A549 (cell line): ENCODE measurements at regions not wholly inside any gene's neighbourhood (a gene's known extent, or its start where the extent isn't known, plus 50 kb on each side); places are given as distances from the start of the nearest gene placed in this dataset.

Experiments
- ATAC-seq, 2 experiments: fragments of 200-7000 bp in 1 of 2; fragments of >200 bp in 1 of 2; cut with Nextera tagmentation in 1 of 2; cut with Tn5 transposase in 1 of 2; 3 replicates each; pipeline versions ENCODE4 v1.8.0 to v1.9.1; 2018 to 2020; ENCODE audit warnings: mild to moderate bottlenecking in 1 of 2, moderate library complexity in 1 of 2
- CTCF ChIA-PET: fragments of 300-600 bp; sonication (Branson Sonifier 250); formaldehyde crosslinking; extraction: SDS; loops from one replicate; lab custom pipeline; 2021; ENCODE audit warnings: antibody characterized with exemption, inconsistent platforms; lab: Yijun Ruan, JAX
- POLR2A ChIA-PET: fragments of 350-600 bp; formaldehyde crosslinking; extraction: SDS; loops from one replicate; lab custom pipeline; 2021; ENCODE audit warnings: antibody characterized with exemption, inconsistent platforms; lab: Yijun Ruan, JAX
- DNase-seq, 2 experiments: peaks; one replicate each; pipeline versions ENCODE4 v3.0.0 to v3.0.0-alpha.2; 2011 to 2016; ENCODE audit warnings: low read depth in 1 of 2, low spot score in 1 of 2
- FAIRE-seq: peaks from 2 replicates; lab custom pipeline; 2011; peaks lifted over from hg19 to GRCh38; lab: Jason Lieb, UNC
- H3K27ac ChIP-seq, 2 experiments: fragments of >200 bp; sonication (Bioruptor Twin); formaldehyde crosslinking; 3 replicates each; pipeline ENCODE4 v1.5.1; 2016 to 2017
- H3K4me1 ChIP-seq: fragments of >200 bp; sonication (Bioruptor Twin); formaldehyde crosslinking; 3 replicates; pipeline ENCODE4 v1.6.1; 2016
- H3K4me2 ChIP-seq: fragments of >200 bp; sonication (Bioruptor Twin); formaldehyde crosslinking; 3 replicates; pipeline ENCODE4 v1.6.1; 2016
- H3K4me3 ChIP-seq: fragments of >200 bp; sonication (Bioruptor Twin); formaldehyde crosslinking; 3 replicates; pipeline ENCODE4 v1.5.1; 2016
- H3K9me3 ChIP-seq: fragments of >200 bp; sonication (Bioruptor Twin); formaldehyde crosslinking; 3 replicates; pipeline ENCODE4 v1.6.1; 2016
- CBX2 ChIP-seq: fragments of 200-600 bp; sonication (generic); IDR thresholded peaks from 2 replicates; pipeline ENCODE4 v1.6.1; 2016; ENCODE audit warnings: low read depth, mild to moderate bottlenecking, borderline replicate concordance
- CBX8 ChIP-seq: fragments of 200-600 bp; sonication (generic); IDR thresholded peaks from 2 replicates; pipeline ENCODE4 v1.6.1; 2016
- CEBPB ChIP-seq, 2 experiments: fragments of >200 bp in 1 of 2; sonication (Bioruptor Twin) in 1 of 2; formaldehyde crosslinking in 1 of 2; IDR thresholded peaks; 2 replicates each; pipeline ENCODE4 v1.6.1; 2012 to 2016
- CHD2 ChIP-seq: fragments of 150-350 bp; IDR thresholded peaks from 2 replicates; pipeline ENCODE4 v1.6.1; 2014; ENCODE audit warnings: low read length; ENCODE audit not compliant: partially characterized antibody
- EHF ChIP-seq: fragments of 250-450 bp; sonication (Bioruptor Pico); IDR thresholded peaks from 2 replicates; pipeline ENCODE4 v1.5.0; 2020; ENCODE audit warnings: mild to moderate bottlenecking
- EHMT2 ChIP-seq: fragments of 200-600 bp; sonication (generic); IDR thresholded peaks from 2 replicates; pipeline ENCODE4 v1.6.1; 2016; ENCODE audit warnings: antibody characterized with exemption, low read depth, mild to moderate bottlenecking, moderate library complexity
- ESRRA ChIP-seq: fragments of 150-350 bp; IDR thresholded peaks from 2 replicates; pipeline ENCODE4 v1.6.1; 2014; ENCODE audit warnings: mild to moderate bottlenecking, low read length, borderline replicate concordance
- HDAC2 ChIP-seq: fragments of 200-600 bp; sonication (generic); IDR thresholded peaks from 2 replicates; pipeline ENCODE4 v1.6.1; 2016
- HEYL ChIP-seq: fragments of 250-450 bp; sonication (Bioruptor Pico); IDR thresholded peaks from 2 replicates; pipeline ENCODE4 v1.8.0; 2021; ENCODE audit warnings: mild to moderate bottlenecking, moderate library complexity
- HOXB5 ChIP-seq: fragments of 250-450 bp; sonication (Bioruptor Pico); IDR thresholded peaks from 2 replicates; pipeline ENCODE4 v1.5.0; 2020; ENCODE audit warnings: mild to moderate bottlenecking, moderate library complexity
- MYC ChIP-seq: IDR thresholded peaks from 2 replicates; pipeline ENCODE4 v1.6.1; 2012; ENCODE audit warnings: mild to moderate bottlenecking, inconsistent platforms, low read length, improper control_type of control experiment, borderline replicate concordance
- NR3C1 ChIP-seq: fragments of >200 bp; sonication (Bioruptor Twin); formaldehyde crosslinking; IDR thresholded peaks from 3 replicates; pipeline ENCODE4 v1.6.1; 2017
- RCOR1 ChIP-seq: fragments of 150-350 bp; IDR thresholded peaks from 2 replicates; pipeline ENCODE4 v1.6.1; 2014; ENCODE audit warnings: antibody characterized with exemption, low read length, low read depth
- SMC3 ChIP-seq: fragments of >200 bp; sonication (Bioruptor Twin); formaldehyde crosslinking; IDR thresholded peaks from 3 replicates; pipeline ENCODE4 v1.6.1; 2018; ENCODE audit warnings: inconsistent platforms
- TP53 ChIP-seq: fragments of 250-450 bp; sonication (Bioruptor Pico); IDR thresholded peaks from 2 replicates; pipeline ENCODE4 v1.5.0; 2021; ENCODE audit warnings: mild to moderate bottlenecking, moderate library complexity
- ZC3H11A ChIP-seq: fragments of 450-650 bp; IDR thresholded peaks from 2 replicates; pipeline ENCODE4 v1.6.1; 2014; ENCODE audit warnings: antibody characterized with exemption, mild to moderate bottlenecking
- ZFP36 ChIP-seq: fragments of 450-650 bp; IDR thresholded peaks from 2 replicates; pipeline ENCODE4 v1.6.1; 2014; ENCODE audit warnings: borderline replicate concordance; ENCODE audit not compliant: partially characterized antibody
- WGBS: methylation state at CpG from one replicate; pipeline ENCODE4 v1.1.6; 2017; ENCODE audit errors: missing lambda C conversion rate; 5-methylcytosine and 5-hydroxymethylcytosine counted together
- TF ChIP-seq, protein P1 (sequence below): fragments of 150-350 bp; IDR thresholded peaks from 2 replicates; pipeline ENCODE4 v1.6.1; 2014; ENCODE audit warnings: low read depth, mild to moderate bottlenecking, low read length
- TF ChIP-seq, protein P2 (sequence below): IDR thresholded peaks from 2 replicates; pipeline ENCODE4 v1.6.1; 2012; ENCODE audit warnings: low read depth, borderline replicate concordance
- TF ChIP-seq, protein P3 (sequence below): fragments of >200 bp; sonication (Bioruptor Twin); formaldehyde crosslinking; IDR thresholded peaks from 3 replicates; pipeline ENCODE4 v1.6.1; 2016

DNA sequence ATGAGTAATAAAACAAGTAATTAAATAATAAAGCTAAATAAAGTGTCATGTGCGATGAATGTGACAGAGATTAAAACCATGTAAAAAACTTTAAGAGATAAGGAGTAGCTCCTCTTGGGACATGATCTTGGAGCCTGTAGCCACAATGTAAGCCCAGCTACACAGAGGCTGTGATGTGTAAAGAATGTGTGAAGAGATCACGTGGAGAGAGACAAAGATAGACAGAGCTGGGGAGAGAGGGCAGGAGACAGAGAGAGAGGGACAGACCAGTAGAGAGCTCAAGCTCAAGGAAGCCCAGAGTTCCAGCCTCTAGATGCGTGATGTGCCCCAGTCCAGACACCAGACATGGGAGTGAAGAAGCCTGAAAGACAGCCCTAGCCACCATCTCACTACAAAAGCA is 644.1 kb downstream of the TNS3 start:
- no peak overlapping the region for H3K4me2 ChIP-seq
- peaks cover 10% of the 10 kb centered on the region; the same call in 2 of the 3 replicates for H3K4me1 ChIP-seq
- TF ChIP-seq ZC3H11A (no peak), ZFP36 (no peak), CHD2 (no peak)
- TF ChIP-seq, protein P1, sequence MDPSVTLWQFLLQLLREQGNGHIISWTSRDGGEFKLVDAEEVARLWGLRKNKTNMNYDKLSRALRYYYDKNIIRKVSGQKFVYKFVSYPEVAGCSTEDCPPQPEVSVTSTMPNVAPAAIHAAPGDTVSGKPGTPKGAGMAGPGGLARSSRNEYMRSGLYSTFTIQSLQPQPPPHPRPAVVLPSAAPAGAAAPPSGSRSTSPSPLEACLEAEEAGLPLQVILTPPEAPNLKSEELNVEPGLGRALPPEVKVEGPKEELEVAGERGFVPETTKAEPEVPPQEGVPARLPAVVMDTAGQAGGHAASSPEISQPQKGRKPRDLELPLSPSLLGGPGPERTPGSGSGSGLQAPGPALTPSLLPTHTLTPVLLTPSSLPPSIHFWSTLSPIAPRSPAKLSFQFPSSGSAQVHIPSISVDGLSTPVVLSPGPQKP = no peak
- TF ChIP-seq, all 56 proteins: peak for 0
- WGBS = 58% methylated on average over 3 of the region's 3 CpGs
- POLR2A ChIA-PET = no interaction called here
- Histone ChIP-seq H3K4me3 (no peak overlapping the region), H3K9me3 (no peaks in the 10 kb centered on the region), H3K27ac (no peak overlapping the region)
- FAIRE-seq (no peak), ATAC-seq (no peak), DNase-seq (no peak)
- CTCF ChIA-PET = no interaction called here

DNA sequence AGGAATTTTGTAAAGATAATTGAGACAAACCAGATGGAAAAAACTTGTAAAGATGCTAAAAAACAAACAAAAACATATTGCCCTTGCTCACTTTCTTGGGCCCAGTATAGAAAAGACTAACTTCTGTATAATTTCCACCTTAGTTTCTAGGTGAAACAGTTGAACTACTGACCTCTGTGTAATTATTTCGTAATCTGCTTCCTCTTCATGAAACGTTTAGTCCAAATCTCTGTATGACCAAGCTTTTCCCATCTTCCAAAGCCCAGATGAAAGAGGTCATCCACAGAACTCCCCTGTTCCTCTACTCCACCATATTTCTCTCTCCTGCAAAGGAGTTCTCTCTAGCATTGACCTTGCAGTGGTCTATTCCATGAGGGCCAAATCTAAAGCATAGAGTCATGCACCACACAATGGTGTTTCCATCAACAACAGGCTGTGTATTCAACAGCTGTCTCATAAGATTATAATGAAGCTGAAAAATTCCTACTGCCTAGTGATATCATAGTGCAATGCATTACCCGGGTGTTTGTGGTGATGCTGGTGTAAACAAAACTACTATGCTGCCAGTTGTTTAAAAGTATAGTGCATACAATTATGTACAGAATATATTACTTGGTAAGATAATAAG is 647.6 kb downstream of the TNS3 start:
- CTCF ChIA-PET = interaction anchor here (1.2 kb wide), 1 partner anchor 1012 kb away, joined by 3 read pairs; no protein-coding TSS in a partner anchor
- POLR2A ChIA-PET = no interaction called here
- Histone ChIP-seq H3K9me3 (no peaks in the 10 kb centered on the region), H3K4me1 (peaks cover 33% of the 10 kb centered on the region), H3K4me2 (no peak overlapping the region), H3K4me3 (no peak overlapping the region), H3K27ac (0 out of 6 replicates have a peak overlapping the region, but pooled peaks of 1 of the 2 experiments have one; percentile 15)
- DNase-seq = no peak
- peak in 1 of 2 experiments; percentile 19; a peak in 1 of 4 replicates for TF ChIP-seq CEBPB (IDR thresholded peaks at IDR 0.05)
- no peak for TF ChIP-seq HOXB5 (CRISPR knock-in tag)
- no peak for ATAC-seq
- no peak for FAIRE-seq
- WGBS = 40% methylated on average over 3 of the region's 3 CpGs

DNA sequence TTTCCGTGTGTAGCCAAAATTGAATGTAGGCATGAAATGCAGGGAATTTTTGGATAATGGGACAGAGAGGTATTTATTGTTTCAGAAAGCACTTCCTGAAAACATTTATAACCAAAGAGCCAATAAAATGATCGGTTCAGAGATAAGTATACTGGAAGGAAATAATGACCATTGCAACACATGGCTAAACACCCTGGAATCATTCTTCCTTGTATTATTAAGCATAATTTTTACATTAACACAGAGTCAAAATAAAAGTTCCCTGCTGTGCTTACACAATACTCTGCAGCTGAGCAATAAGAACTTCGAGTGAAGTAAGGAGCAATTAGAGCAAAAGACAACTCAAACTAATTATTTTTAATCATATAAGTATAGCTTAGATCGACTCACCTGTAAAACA is 648.3 kb downstream of the TNS3 start:
- ATAC-seq (no peak), DNase-seq (no peak), FAIRE-seq (no peak)
- ChIA-PET CTCF (interaction anchor here (1.2 to 1.3 kb wide), 2 partner anchors 23 to 1010 kb away, joined by 3 read pairs; no protein-coding TSS in a partner anchor), POLR2A (no interaction called here)
- no peak overlapping the region for H3K4me2 ChIP-seq
- no peak overlapping the region for H3K27ac ChIP-seq
- TF ChIP-seq ESRRA (no peak), MYC (no peak), RCOR1 (no peak), EHMT2 (no peak), CEBPB (IDR thresholded peaks at IDR 0.05) (no peak), TP53 (no peak), NR3C1 (no peak), CBX8 (no peak), HDAC2 (no peak), EHF (CRISPR knock-in tag) (no peak), HEYL (CRISPR knock-in tag) (no peak), SMC3 (no peak), CBX2 (no peak)
- TF ChIP-seq, protein P2, sequence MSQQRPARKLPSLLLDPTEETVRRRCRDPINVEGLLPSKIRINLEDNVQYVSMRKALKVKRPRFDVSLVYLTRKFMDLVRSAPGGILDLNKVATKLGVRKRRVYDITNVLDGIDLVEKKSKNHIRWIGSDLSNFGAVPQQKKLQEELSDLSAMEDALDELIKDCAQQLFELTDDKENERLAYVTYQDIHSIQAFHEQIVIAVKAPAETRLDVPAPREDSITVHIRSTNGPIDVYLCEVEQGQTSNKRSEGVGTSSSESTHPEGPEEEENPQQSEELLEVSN = no peak
- TF ChIP-seq, protein P3, sequence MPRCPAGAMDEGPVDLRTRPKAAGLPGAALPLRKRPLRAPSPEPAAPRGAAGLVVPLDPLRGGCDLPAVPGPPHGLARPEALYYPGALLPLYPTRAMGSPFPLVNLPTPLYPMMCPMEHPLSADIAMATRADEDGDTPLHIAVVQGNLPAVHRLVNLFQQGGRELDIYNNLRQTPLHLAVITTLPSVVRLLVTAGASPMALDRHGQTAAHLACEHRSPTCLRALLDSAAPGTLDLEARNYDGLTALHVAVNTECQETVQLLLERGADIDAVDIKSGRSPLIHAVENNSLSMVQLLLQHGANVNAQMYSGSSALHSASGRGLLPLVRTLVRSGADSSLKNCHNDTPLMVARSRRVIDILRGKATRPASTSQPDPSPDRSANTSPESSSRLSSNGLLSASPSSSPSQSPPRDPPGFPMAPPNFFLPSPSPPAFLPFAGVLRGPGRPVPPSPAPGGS = no peak
- peaks cover 39% of the 10 kb centered on the region for H3K4me1 ChIP-seq
- 54% methylated on average over 4 of the region's 4 CpGs for WGBS
- H3K9me3 ChIP-seq = no peaks in the 10 kb centered on the region
- no peak overlapping the region for H3K4me3 ChIP-seq
